ENCODE measurements at regions not wholly inside any gene's neighbourhood (a gene's known extent, or its start where the extent isn't known, plus 50 kb on each side); places are given as distances from the start of the nearest gene placed in this dataset.

DNA sequence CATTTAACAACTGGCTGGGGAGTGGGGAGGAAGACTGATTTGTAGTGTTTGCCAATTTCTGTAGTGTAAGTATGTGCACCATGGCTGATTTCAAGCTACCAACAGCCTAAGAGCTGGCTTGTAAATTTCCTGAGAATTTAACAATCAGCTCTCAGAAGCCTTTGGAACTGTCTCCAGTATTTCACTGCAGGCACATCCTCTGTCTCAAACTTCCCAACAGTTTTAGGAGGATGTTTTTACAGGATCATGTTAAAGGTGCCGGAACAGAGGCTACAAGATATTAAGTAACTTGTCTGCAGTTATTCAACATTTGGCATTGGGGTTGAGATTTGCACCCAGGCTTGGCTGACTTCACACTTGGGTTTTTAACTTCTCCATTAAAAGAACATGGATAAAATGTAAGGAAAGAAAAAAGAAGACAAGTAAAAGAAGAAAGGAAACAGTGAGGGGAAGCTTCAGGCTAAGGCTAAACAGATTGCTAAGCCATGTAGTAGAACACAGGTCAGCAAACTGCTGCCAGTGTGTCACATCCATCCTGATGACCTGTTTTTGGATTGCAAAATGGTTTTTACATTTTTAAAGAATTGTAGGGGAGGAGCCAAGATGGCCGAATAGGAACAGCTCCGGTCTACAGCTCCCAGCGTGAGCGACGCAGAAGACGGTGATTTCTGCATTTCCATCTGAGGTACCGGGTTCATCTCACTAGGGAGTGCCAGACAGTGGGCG lies 204.8 kb upstream of the SESN3 start:
- TF ChIP-seq, protein P1, sequence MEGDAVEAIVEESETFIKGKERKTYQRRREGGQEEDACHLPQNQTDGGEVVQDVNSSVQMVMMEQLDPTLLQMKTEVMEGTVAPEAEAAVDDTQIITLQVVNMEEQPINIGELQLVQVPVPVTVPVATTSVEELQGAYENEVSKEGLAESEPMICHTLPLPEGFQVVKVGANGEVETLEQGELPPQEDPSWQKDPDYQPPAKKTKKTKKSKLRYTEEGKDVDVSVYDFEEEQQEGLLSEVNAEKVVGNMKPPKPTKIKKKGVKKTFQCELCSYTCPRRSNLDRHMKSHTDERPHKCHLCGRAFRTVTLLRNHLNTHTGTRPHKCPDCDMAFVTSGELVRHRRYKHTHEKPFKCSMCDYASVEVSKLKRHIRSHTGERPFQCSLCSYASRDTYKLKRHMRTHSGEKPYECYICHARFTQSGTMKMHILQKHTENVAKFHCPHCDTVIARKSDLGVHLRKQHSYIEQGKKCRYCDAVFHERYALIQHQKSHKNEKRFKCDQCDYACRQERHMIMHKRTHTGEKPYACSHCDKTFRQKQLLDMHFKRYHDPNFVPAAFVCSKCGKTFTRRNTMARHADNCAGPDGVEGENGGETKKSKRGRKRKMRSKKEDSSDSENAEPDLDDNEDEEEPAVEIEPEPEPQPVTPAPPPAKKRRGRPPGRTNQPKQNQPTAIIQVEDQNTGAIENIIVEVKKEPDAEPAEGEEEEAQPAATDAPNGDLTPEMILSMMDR (conservative IDR thresholded peaks at IDR 0.05; ENCODE audit: low read depth), result no peak
- DNase-seq (ENCODE audit: low spot score), result no peak
- ChIA-PET POLR2A (ENCODE audit: low non-redundant PET) (no interaction called here), CTCF (no interaction called here)
- H3K27ac ChIP-seq, result no peak overlapping the region

DNA sequence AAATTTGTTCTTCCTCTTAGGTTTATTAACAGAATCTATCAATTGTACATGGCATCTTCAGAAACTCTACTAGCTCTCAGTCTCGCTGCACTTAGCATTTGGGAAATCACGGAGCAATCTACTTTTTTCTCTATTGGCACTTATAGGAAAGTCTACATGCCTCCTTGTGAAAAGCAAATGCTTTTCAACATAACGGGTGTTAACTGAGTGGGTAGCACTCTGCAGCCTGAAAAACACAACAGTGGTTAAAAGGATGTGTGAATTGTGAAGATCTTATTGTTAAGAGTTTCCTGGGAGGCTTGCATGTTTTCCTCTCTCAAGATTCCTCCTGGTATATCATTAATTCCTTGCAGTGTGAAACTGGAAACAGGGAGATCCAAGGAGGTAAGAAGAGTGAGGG lies 204.2 kb upstream of the SESN3 start:
- no peak overlapping the region for H3K27ac ChIP-seq
- ChIA-PET CTCF (no interaction called here), POLR2A (ENCODE audit: low non-redundant PET) (no interaction called here)
- TF ChIP-seq, protein P1 (conservative IDR thresholded peaks at IDR 0.05; ENCODE audit: low read depth), result no peak
- no peak for DNase-seq (ENCODE audit: low spot score)

DNA sequence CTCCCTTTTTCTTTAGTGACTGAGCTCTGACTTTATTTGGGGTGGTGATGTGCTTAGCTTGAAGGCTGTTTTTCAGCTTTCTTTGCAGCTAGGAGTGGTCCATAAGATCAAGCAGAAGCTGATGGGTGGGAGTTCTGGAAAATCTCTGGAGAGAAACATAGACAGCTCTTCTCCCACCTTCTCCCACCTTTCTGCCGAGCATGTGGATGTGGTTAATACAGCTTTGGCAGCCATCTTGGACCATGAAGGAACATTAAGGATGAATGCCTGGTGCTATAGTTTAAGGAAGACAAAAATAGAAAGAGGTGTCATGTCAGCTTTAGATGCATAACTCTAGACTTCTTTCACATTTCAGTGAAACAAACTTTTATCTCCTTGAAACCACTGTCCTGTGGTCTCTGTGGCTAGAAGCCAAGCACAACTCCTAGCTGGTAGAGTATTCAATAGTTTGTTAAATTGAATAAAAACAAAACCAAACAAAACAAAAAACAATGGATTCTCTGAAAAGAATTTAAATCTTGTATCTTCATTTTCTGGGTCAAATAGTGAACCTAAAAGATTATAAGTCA lies 203.6 kb upstream of the SESN3 start:
- TF ChIP-seq, protein P1 (conservative IDR thresholded peaks at IDR 0.05; ENCODE audit: low read depth), result no peak
- no peak overlapping the region for H3K27ac ChIP-seq
- POLR2A ChIA-PET (ENCODE audit: low non-redundant PET), result no interaction called here
- CTCF ChIA-PET, result interaction anchor here (0.6 kb wide), 1 partner anchor 521 kb away, joined by 3 read pairs; no protein-coding TSS in a partner anchor
- no peak for DNase-seq (ENCODE audit: low spot score)

DNA sequence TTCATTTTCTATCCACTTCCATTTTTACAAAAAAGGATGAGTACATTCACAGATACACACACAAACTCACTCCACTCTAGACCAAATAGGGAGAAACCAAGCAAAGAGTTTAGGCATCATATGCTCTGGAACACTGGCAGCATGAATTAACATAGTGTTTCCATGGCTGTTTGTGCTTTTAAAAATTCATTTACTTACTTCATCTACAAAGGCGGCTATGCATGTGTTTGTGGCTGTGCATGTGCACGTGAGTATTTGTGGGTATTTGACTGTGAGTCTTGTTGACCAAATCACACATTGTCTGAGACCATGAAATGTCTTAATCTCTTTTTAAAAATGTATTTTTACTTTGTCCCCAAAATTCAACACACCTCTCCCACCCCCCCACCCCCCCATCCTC lies 203.0 kb upstream of the SESN3 start:
- no peak overlapping the region for H3K27ac ChIP-seq
- DNase-seq (ENCODE audit: low spot score), result no peak
- CTCF ChIA-PET, result interaction anchor here (0.6 kb wide), 1 partner anchor 522 kb away, joined by 3 read pairs; no protein-coding TSS in a partner anchor
- POLR2A ChIA-PET (ENCODE audit: low non-redundant PET), result no interaction called here
- TF ChIP-seq, protein P1 (conservative IDR thresholded peaks at IDR 0.05; ENCODE audit: low read depth), result no peak

DNA sequence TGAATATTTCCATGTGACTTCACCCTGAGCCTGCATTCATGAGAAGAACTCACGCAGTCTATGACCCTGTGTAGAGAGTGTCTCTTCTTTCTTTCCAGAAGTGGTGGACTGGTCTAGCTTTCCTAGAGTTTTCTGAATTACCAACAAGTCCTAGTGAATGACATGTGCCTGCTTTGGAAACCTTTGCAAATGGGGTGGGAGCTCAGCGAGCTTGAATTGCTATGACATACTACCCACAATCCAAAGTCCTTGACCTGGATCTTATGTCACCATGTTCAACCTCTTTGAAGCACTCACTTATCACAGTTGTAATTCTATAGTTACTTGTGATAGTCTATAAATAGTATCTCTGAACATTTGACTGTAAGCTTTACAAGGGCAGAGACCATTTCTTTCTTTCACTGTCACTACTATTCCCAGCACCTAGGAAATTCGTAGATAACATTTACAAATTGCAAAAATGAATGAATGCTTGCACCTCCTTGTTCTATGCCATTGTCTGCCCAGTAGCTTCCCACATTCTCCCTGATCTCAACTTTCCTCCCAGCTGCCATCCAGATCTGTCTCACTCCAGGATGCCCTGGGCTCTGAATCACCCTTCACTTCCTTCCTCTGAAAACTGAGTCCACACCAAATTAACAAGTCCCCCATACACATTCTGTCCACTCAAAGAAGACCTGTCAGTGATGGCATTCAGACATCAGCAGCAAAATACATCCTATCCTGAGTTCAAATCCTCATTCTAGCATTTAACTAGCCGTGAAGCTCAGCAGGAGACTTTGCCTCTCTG lies 201.9 kb upstream of the SESN3 start:
- DNase-seq (ENCODE audit: low spot score), result no peak
- ChIA-PET CTCF (no interaction called here), POLR2A (ENCODE audit: low non-redundant PET) (no interaction called here)
- TF ChIP-seq, protein P1 (conservative IDR thresholded peaks at IDR 0.05; ENCODE audit: low read depth), result no peak
- H3K27ac ChIP-seq, result no peak overlapping the region

DNA sequence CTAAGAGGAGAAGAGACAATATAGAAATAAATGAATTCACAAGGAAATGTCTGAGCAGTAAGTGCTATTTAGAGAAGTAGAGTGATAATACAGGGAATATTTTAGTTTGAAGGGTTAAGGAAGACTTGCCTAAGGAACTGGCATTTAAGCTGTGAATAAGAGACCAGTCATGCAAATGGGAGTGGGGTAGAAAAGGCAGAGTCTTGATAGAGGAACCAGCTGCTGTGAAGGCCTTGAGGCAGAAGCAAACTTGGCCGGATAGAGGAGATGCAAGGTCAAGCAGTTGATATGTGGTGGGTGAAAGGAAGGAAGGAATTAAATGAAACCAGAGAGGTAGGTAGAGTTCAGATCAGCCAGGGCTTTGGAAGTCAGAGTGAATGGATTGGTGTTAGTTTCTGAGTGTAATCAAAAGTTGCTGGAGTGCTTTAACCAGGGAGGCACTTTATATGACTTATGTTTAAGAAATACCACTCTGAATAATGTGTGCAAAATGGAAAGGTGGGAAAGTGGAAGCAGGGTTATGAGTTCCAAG lies 198.4 kb upstream of the SESN3 start:
- TF ChIP-seq, protein P1 (conservative IDR thresholded peaks at IDR 0.05; ENCODE audit: low read depth), result no peak
- CTCF ChIA-PET, result interaction anchor here (0.6 kb wide), 1 partner anchor 276 kb away, joined by 4 read pairs; no protein-coding TSS in a partner anchor
- H3K27ac ChIP-seq, result no peak overlapping the region
- no peak for DNase-seq (ENCODE audit: low spot score)
- POLR2A ChIA-PET (ENCODE audit: low non-redundant PET), result no interaction called here

Data from RWPE1 (cell line).